HEK293 (cell line): ENCODE measurements at regions not wholly inside any gene's neighbourhood (a gene's known extent, or its start where the extent isn't known, plus 50 kb on each side); places are given as distances from the start of the nearest gene placed in this dataset.

Experiments used
- CTCF ChIA-PET: fragments of 350-600 bp; formaldehyde crosslinking; extraction: SDS; loops from one replicate; lab custom pipeline; 2021; ENCODE audit warnings: antibody characterized with exemption; lab: Yijun Ruan, JAX
- POLR2A ChIA-PET: fragments of 300-600 bp; formaldehyde crosslinking; extraction: SDS; loops from one replicate; lab custom pipeline; 2020; ENCODE audit warnings: antibody characterized with exemption, inconsistent platforms; lab: Yijun Ruan, JAX
- H3K27ac ChIP-seq: fragments of 200-500 bp; sonication (Bioruptor generic); 2 replicates; pipeline ENCODE4 v1.5.1; 2014; ENCODE audit warnings: low read depth, low read length, control low read depth, inconsistent platforms; ENCODE audit errors: extremely low read depth
- H3K36me3 ChIP-seq, 2 experiments: fragments of 200-500 bp in 1 of 2; sonication (Bioruptor generic) in 1 of 2; 1 replicate in 1 of 2; 2 replicates in 1 of 2; pipeline ENCODE4 v1.5.1; 2014 to 2017; ENCODE audit warnings: inconsistent platforms in 2 of 2, low read length in 2 of 2; ENCODE audit not compliant: control insufficient read depth in 2 of 2, insufficient read depth in 1 of 2
- H3K4me1 ChIP-seq: fragments of 200-500 bp; sonication (Bioruptor generic); 2 replicates; pipeline ENCODE4 v1.5.1; 2014; ENCODE audit warnings: mild to moderate bottlenecking, low read length, inconsistent platforms; ENCODE audit not compliant: control insufficient read depth, insufficient read depth
- H3K4me3 ChIP-seq: 2 replicates; pipeline ENCODE4 v1.5.1; 2011; ENCODE audit warnings: low read depth, mild to moderate bottlenecking, control low read depth, low read length, moderate library complexity
- H3K9me3 ChIP-seq: fragments of 200-500 bp; sonication (Bioruptor generic); 2 replicates; pipeline ENCODE4 v1.5.1; 2014; ENCODE audit warnings: low read depth, low read length, inconsistent platforms; ENCODE audit not compliant: control insufficient read depth, insufficient read depth
- HOXA7 ChIP-seq: sonication (generic); formaldehyde crosslinking; IDR thresholded peaks from 2 replicates; pipeline ENCODE4 v1.8.1; 2022; ENCODE audit warnings: missing genetic modification reagents, borderline replicate concordance
- HOXC10 ChIP-seq: sonication (generic); formaldehyde crosslinking; IDR thresholded peaks from 2 replicates; pipeline ENCODE4 v1.8.1; 2023; ENCODE audit warnings: mild to moderate bottlenecking, missing genetic modification reagents
- KLF7 ChIP-seq: fragments of 450-650 bp; formaldehyde crosslinking; IDR thresholded peaks from 2 replicates; pipeline ENCODE4 v1.5.1; 2016; ENCODE audit warnings: missing biosample characterization, missing genetic modification characterization, borderline replicate concordance
- WT1 ChIP-seq: fragments of 450-650 bp; formaldehyde crosslinking; IDR thresholded peaks from 2 replicates; pipeline ENCODE4 v1.5.1; 2016; ENCODE audit warnings: missing biosample characterization, missing genetic modification characterization
- YY1 ChIP-seq: fragments of 450-650 bp; formaldehyde crosslinking; IDR thresholded peaks from 2 replicates; pipeline ENCODE4 v1.5.1; 2018; ENCODE audit warnings: missing biosample characterization, missing genetic modification characterization
- ZNF112 ChIP-seq: fragments of 450-650 bp; formaldehyde crosslinking; IDR thresholded peaks from 2 replicates; pipeline ENCODE4 v1.5.0; 2017; ENCODE audit warnings: missing biosample characterization, missing genetic modification characterization
- ZNF16 ChIP-seq: fragments of 450-650 bp; formaldehyde crosslinking; IDR thresholded peaks from 2 replicates; pipeline ENCODE4 v1.5.1; 2016; ENCODE audit warnings: low read depth, missing biosample characterization, missing genetic modification characterization
- ZNF175 ChIP-seq: fragments of 450-650 bp; formaldehyde crosslinking; IDR thresholded peaks from 2 replicates; pipeline ENCODE4 v1.5.1; 2016; ENCODE audit warnings: missing biosample characterization, missing genetic modification characterization
- ZNF2 ChIP-seq: fragments of 450-650 bp; formaldehyde crosslinking; IDR thresholded peaks from 2 replicates; pipeline ENCODE4 v1.5.1; 2016; ENCODE audit warnings: missing biosample characterization, missing genetic modification characterization
- ZNF211 ChIP-seq: fragments of 450-650 bp; formaldehyde crosslinking; IDR thresholded peaks from 2 replicates; pipeline ENCODE4 v1.5.1; 2016; ENCODE audit warnings: low read depth, missing biosample characterization, missing genetic modification characterization
- ZNF214 ChIP-seq: fragments of 450-650 bp; formaldehyde crosslinking; IDR thresholded peaks from 2 replicates; pipeline ENCODE4 v1.5.1; 2017; ENCODE audit warnings: missing biosample characterization, mild to moderate bottlenecking, missing genetic modification characterization, borderline replicate concordance
- ZNF274 ChIP-seq, 2 experiments: fragments of 200-500 bp in 1 of 2; fragments of 450-650 bp in 1 of 2; sonication (Bioruptor generic) in 1 of 2; formaldehyde crosslinking in 1 of 2; IDR thresholded peaks; 2 replicates each; pipeline versions ENCODE4 v1.5.1 to v1.6.1; 2014 to 2016; ENCODE audit warnings: borderline replicate concordance in 1 of 2, inconsistent platforms in 1 of 2, low read length in 1 of 2, missing biosample characterization in 1 of 2, missing genetic modification characterization in 1 of 2
- ZNF350 ChIP-seq: fragments of 450-650 bp; formaldehyde crosslinking; IDR thresholded peaks from 2 replicates; pipeline ENCODE4 v1.5.0; 2017; ENCODE audit warnings: missing biosample characterization, mild to moderate bottlenecking, missing genetic modification characterization
- ZNF416 ChIP-seq: fragments of 450-650 bp; formaldehyde crosslinking; IDR thresholded peaks from 2 replicates; pipeline ENCODE4 v1.5.1; 2016; ENCODE audit warnings: missing biosample characterization, missing genetic modification characterization
- ZNF426 ChIP-seq: fragments of 450-650 bp; formaldehyde crosslinking; IDR thresholded peaks from 2 replicates; pipeline ENCODE4 v1.5.1; 2017; ENCODE audit warnings: missing biosample characterization, missing genetic modification characterization, mild to moderate bottlenecking, inconsistent platforms, moderate library complexity
- ZNF473 ChIP-seq: fragments of 450-650 bp; formaldehyde crosslinking; IDR thresholded peaks from 2 replicates; pipeline ENCODE4 v1.5.1; 2017; ENCODE audit warnings: missing biosample characterization, missing genetic modification characterization
- ZNF521 ChIP-seq: fragments of 450-650 bp; formaldehyde crosslinking; IDR thresholded peaks from 2 replicates; pipeline ENCODE4 v1.5.1; 2017; ENCODE audit warnings: missing biosample characterization, mild to moderate bottlenecking, missing genetic modification characterization
- ZNF561 ChIP-seq: fragments of 450-650 bp; IDR thresholded peaks from 2 replicates; pipeline ENCODE4 v1.5.1; 2018; ENCODE audit warnings: missing biosample characterization, missing genetic modification characterization, borderline replicate concordance
- ZNF623 ChIP-seq: fragments of 450-650 bp; formaldehyde crosslinking; IDR thresholded peaks from 2 replicates; pipeline ENCODE4 v1.5.1; 2016; ENCODE audit warnings: missing biosample characterization, missing genetic modification characterization
- ZNF701 ChIP-seq: fragments of 450-650 bp; formaldehyde crosslinking; IDR thresholded peaks from 2 replicates; pipeline ENCODE4 v1.5.1; 2016; ENCODE audit warnings: missing biosample characterization, missing genetic modification characterization
- ZNF707 ChIP-seq: fragments of 450-650 bp; formaldehyde crosslinking; IDR thresholded peaks from 2 replicates; pipeline ENCODE4 v1.5.1; 2016; ENCODE audit warnings: missing biosample characterization, missing genetic modification characterization
- ZNF785 ChIP-seq: fragments of 450-650 bp; formaldehyde crosslinking; IDR thresholded peaks from 2 replicates; pipeline ENCODE4 v1.5.1; 2016; ENCODE audit warnings: missing biosample characterization, missing genetic modification characterization
- ZSCAN30 ChIP-seq: fragments of 450-650 bp; IDR thresholded peaks from 2 replicates; pipeline ENCODE4 v1.5.1; 2018; ENCODE audit warnings: missing biosample characterization, mild to moderate bottlenecking, missing genetic modification characterization, moderate library complexity
- TF ChIP-seq, protein P1 (sequence below): fragments of 450-650 bp; formaldehyde crosslinking; IDR thresholded peaks from 2 replicates; pipeline ENCODE4 v1.5.1; 2016; ENCODE audit warnings: missing biosample characterization, missing genetic modification characterization
- TF ChIP-seq, protein P2 (sequence below): fragments of 450-650 bp; formaldehyde crosslinking; IDR thresholded peaks from 2 replicates; pipeline ENCODE4 v1.5.1; 2016; ENCODE audit warnings: missing biosample characterization, missing genetic modification characterization
- TF ChIP-seq, protein P3 (sequence below): fragments of 450-650 bp; IDR thresholded peaks from 2 replicates; pipeline ENCODE4 v1.5.1; 2018; ENCODE audit warnings: missing biosample characterization, missing genetic modification characterization

DNA sequence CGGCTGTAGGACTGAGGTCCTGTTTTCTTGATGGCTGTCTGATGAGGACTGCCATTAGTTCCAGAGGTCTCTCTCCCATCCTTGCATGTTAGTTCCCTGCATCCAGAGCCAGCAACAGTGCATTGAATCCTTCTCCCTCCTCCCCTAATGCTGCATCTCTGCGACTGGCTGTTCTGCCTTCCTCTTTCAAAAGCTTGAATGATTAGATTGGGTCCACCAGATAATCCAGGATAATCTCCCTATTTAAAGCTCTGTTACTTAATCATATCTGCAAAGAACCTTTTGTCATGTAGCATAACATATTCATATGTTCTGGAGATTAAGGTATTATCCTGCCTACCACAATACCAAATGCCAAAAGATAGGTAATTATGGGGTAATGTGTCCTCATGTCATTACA lies 377.5 kb downstream of the GPATCH2 start:
- TF ChIP-seq ZNF561 (tag by site-specific recombination) (no peak), ZSCAN30 (tag by site-specific recombination) (no peak), WT1 (no peak), ZNF175 (tag by site-specific recombination) (no peak)
- TF ChIP-seq, protein P1, sequence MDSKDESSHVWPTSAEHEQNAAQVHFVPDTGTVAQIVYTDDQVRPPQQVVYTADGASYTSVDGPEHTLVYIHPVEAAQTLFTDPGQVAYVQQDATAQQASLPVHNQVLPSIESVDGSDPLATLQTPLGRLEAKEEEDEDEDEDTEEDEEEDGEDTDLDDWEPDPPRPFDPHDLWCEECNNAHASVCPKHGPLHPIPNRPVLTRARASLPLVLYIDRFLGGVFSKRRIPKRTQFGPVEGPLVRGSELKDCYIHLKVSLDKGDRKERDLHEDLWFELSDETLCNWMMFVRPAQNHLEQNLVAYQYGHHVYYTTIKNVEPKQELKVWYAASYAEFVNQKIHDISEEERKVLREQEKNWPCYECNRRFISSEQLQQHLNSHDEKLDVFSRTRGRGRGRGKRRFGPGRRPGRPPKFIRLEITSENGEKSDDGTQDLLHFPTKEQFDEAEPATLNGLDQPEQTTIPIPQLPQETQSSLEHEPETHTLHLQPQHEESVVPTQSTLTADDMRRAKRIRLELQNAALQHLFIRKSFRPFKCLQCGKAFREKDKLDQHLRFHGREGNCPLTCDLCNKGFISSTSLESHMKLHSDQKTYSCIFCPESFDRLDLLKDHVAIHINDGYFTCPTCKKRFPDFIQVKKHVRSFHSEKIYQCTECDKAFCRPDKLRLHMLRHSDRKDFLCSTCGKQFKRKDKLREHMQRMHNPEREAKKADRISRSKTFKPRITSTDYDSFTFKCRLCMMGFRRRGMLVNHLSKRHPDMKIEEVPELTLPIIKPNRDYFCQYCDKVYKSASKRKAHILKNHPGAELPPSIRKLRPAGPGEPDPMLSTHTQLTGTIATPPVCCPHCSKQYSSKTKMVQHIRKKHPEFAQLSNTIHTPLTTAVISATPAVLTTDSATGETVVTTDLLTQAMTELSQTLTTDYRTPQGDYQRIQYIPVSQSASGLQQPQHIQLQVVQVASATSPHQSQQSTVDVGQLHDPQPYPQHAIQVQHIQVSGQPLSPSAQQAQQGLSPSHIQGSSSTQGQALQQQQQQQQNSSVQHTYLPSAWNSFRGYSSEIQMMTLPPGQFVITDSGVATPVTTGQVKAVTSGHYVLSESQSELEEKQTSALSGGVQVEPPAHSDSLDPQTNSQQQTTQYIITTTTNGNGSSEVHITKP: no peak
- CTCF ChIA-PET: no interaction called here
- H3K27ac ChIP-seq: no peak overlapping the region
- no peak overlapping the region for H3K4me3 ChIP-seq
- H3K4me1 ChIP-seq: no peaks in the 10 kb centered on the region
- POLR2A ChIA-PET: no interaction called here
- H3K9me3 ChIP-seq: no peaks in the 10 kb centered on the region
- H3K36me3 ChIP-seq: no peaks in the 10 kb centered on the region

DNA sequence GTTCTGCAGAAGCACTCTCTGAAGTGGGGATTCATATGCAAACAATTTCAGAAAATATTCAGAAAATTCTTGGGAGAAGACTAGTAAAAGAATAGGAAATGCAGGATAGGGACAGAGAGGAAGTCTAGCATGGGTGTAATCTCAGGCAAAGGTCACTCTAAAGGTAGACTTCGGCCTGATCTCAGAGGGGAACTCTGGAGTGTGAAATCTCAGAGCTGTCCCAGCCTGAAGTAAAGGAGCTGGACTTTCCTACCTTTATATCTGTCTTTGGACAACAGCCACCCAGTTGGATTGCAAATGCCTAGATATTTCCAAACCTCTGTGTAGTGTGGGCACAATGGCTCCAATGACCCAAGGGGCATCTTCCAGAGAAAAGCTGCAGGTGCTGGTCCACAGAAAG lies 379.8 kb downstream of the GPATCH2 start:
- POLR2A ChIA-PET: no interaction called here
- Histone ChIP-seq H3K36me3 (no peaks in the 10 kb centered on the region), H3K4me1 (no peaks in the 10 kb centered on the region), H3K27ac (no peak overlapping the region), H3K9me3 (no peaks in the 10 kb centered on the region), H3K4me3 (no peak overlapping the region)
- TF ChIP-seq ZNF274 (IDR thresholded peaks at IDR 0.05; ENCODE audit: low read length) (no peak), ZNF274 (tag by site-specific recombination; IDR thresholded peaks at IDR 0.05; ENCODE audit: borderline replicate concordance) (no peak), ZNF785 (tag by site-specific recombination) (no peak), ZNF701 (tag by site-specific recombination) (no peak), ZNF214 (tag by site-specific recombination) (no peak), ZNF473 (tag by site-specific recombination) (no peak), ZNF350 (tag by site-specific recombination) (no peak), ZNF112 (no peak), ZNF211 (tag by site-specific recombination) (no peak), ZNF2 (tag by site-specific recombination) (no peak), HOXA7 (CRISPR knock-in tag) (no peak)
- CTCF ChIA-PET: interaction anchor here (0.6 kb wide), 1 partner anchor 58 kb away, joined by 3 read pairs; no protein-coding TSS in a partner anchor

DNA sequence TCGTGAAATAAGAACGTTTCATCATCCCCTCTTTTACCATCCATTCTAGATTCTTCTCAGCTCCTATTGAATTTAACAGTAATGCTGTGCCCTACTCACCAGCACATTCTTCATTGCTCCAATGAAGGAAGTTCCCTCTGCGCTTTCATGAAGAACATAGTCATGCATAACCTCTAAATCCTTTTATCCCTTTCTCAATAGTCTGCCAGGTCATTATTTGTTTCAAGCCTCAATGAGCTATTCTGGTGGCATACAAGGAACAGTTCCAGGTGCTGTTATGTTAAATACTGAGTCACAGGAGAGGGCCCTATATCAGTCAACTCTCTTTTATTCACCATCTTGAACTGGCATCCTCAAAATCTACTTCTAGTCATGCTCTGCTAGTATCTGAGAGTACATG lies 381.0 kb downstream of the GPATCH2 start:
- Histone ChIP-seq H3K36me3 (no peaks in the 10 kb centered on the region), H3K4me1 (no peaks in the 10 kb centered on the region), H3K27ac (no peak overlapping the region), H3K9me3 (no peaks in the 10 kb centered on the region), H3K4me3 (no peak overlapping the region)
- POLR2A ChIA-PET: no interaction called here
- CTCF ChIA-PET: no interaction called here
- no peak for TF ChIP-seq ZNF623 (tag by site-specific recombination)
- TF ChIP-seq ZNF701 (tag by site-specific recombination): no peak
- TF ChIP-seq, protein P2, sequence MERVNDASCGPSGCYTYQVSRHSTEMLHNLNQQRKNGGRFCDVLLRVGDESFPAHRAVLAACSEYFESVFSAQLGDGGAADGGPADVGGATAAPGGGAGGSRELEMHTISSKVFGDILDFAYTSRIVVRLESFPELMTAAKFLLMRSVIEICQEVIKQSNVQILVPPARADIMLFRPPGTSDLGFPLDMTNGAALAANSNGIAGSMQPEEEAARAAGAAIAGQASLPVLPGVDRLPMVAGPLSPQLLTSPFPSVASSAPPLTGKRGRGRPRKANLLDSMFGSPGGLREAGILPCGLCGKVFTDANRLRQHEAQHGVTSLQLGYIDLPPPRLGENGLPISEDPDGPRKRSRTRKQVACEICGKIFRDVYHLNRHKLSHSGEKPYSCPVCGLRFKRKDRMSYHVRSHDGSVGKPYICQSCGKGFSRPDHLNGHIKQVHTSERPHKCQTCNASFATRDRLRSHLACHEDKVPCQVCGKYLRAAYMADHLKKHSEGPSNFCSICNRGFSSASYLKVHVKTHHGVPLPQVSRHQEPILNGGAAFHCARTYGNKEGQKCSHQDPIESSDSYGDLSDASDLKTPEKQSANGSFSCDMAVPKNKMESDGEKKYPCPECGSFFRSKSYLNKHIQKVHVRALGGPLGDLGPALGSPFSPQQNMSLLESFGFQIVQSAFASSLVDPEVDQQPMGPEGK: no peak
- TF ChIP-seq ZNF416 (tag by site-specific recombination): no peak
- no peak for TF ChIP-seq HOXC10
- TF ChIP-seq, protein P3, sequence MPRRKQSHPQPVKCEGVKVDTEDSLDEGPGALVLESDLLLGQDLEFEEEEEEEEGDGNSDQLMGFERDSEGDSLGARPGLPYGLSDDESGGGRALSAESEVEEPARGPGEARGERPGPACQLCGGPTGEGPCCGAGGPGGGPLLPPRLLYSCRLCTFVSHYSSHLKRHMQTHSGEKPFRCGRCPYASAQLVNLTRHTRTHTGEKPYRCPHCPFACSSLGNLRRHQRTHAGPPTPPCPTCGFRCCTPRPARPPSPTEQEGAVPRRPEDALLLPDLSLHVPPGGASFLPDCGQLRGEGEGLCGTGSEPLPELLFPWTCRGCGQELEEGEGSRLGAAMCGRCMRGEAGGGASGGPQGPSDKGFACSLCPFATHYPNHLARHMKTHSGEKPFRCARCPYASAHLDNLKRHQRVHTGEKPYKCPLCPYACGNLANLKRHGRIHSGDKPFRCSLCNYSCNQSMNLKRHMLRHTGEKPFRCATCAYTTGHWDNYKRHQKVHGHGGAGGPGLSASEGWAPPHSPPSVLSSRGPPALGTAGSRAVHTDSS (tag by site-specific recombination): no peak
- TF ChIP-seq ZNF707 (tag by site-specific recombination): no peak
- no peak for TF ChIP-seq ZNF426 (tag by site-specific recombination)
- no peak for TF ChIP-seq ZNF521 (tag by site-specific recombination)
- TF ChIP-seq KLF7 (tag by site-specific recombination): no peak
- no peak for TF ChIP-seq YY1 (tag by site-specific recombination)
- no peak for TF ChIP-seq ZNF16 (tag by site-specific recombination)
- TF ChIP-seq ZNF2 (tag by site-specific recombination): no peak
